ENCODE measurements at regions not wholly inside any gene's neighbourhood (a gene's known extent, or its start where the extent isn't known, plus 50 kb on each side); places are given as distances from the start of the nearest gene placed in this dataset.

DNA sequence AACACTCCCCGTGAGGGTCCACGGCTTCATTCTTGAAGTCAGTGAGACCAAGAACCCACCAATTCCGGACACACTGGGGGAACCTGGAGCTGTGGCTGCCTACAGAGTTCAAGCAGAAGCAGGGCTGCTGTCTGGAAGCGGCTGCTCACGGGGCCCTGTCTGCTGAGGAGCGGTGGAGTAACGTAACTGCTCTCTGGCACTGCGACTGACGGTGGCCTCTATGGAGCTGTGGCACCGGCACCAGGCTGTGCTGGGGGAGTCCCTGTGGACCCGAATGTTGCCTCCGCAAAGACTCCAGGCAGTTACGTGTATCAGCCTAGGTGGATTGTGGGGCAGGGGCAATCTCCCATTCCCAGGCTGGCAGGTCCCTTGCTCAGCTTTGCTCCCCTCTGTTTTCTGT, 703.3 kb upstream of the FRG1 start:
- DNase-seq (ENCODE audit: low spot score) = no peak

DNA sequence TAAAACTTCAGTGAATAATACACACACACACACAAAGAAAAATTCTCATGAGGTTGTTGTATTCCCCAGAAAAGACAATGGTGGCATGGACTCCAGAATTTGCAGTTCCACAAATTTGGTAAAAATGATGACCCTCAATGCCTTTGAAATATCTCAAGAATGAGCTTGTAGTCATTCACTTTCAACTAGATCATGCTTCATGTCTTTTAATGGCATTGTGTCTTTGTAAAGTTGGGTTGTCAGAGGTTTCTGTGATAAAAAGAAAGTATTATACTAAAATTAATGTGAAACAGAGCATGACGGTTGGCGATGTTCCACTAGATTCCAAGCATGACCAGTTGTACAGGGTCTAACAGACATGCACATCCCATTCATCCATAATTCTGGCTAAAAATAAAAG, 685.0 kb upstream of the FRG1 start:
- DNase-seq (ENCODE audit: low spot score) = no peak

DNA sequence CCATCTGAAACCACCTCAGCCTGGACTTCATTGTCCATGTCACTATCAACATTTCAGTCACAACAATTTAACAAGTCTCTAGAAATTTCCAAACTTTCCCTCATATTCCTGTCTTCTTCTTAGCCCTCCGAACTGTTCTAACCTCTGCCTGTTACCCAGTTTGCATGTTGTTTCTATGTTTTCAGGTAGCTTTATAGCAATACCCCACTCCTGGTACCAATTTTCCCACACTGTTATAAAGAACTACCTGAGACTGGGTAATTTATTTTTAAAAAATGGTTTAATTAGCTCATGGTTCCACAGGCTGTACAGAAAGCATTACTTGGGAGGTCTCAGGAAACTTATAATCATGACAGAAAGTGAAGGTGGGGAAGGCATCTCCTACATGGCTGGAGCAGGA, 679.2 kb upstream of the FRG1 start:
- DNase-seq (ENCODE audit: low spot score) = no peak

DNA sequence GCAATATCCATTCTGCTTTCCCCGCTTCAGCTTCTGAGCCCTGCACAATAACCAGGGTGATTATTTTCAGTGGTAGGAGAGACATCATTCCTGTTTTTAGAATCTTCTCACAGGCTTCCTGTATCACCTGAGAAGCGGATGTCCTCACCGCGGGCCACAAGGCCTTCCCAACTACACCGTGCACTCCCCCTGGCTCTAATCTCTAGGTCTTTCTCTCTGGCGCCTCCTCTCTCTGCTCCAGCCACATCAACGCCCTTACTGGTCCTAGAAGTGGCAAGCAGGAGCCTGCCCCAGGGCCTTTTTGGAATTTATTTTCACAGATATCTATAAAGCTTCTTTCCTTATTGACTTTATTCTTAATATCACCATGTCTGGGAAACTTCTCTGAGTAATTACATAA, 675.2 kb upstream of the FRG1 start:
- DNase-seq (ENCODE audit: low spot score) = no peak

DNA sequence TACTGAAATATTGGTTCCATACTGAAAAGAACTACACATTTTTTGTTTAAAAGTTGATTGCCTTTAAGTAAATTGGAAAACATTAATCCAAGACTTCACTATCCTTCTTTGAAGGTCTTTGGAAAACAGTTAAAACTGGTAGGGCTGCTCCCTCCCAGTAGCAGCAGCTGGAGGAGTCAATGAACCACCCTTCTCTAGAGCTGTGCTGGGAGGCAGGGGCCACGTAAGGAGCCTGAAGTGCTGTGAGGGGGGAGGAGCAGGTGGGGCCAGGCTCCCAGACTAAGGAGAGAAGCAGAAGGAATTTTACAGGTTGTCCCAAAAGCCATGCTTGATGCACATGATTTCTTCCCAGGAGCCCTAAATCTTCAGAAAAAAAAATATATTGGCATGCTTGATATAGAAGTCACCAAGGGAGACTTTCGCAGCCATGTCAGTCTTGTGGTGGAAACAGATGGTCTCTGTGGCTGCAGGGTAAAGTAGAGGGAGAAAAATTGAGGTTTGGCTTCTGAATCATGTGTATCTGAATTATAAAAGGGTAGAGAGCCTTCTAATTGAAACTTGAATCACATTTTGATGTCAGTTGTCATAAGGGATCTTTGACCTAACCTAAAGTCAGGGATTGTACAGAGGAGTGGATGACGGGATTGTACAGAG, 673.2 kb upstream of the FRG1 start:
- DNase-seq (ENCODE audit: low spot score) = no peak

DNA sequence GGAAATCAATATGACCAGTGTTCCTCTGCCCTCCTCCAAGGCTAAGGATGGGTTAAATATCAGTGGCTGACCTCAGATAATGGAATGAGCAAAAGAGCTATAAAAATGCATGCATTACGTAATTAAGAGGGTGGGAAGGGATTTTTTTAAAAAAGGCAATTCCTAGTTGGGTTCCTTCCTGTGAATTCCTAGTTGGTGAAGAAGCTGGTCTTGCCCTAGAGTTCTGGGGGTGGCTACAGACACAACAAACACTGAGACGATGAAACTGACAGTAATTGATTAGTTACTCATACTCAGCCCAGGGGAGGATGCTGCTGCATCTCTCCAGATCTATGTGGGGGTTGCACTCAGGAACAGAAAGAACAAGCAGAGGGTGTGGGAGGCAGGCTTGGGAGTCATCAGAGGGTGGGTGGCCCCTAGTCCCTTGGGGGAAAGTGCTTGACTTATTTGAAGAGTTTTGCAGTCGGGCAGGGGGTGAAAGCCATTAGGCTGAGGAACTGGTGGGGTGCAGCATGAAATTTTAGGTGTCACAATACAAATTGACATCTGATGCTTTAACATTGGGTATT, 662.0 kb upstream of the FRG1 start:
- no peak for DNase-seq (ENCODE audit: low spot score)

DNA sequence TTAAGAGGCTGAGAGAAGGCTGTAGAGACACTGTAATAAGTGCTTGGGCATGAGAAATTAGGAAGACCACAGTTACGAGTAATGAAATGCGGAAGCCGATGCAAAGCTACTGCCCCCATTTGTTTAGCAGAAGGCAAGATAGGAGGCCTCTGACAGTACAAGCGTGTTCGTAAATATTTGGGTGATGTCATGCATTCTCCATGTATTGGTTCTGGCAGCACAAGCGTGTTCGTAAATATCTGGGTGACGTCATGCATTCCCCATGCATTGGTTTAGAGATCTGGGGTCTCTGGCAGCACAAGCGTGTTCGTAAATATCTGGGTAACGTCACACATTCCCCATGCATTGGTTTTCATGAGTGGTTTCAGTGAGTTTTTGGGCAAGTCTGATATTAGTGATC, 661.5 kb upstream of the FRG1 start:
- DNase-seq (ENCODE audit: low spot score) = no peak

DNA sequence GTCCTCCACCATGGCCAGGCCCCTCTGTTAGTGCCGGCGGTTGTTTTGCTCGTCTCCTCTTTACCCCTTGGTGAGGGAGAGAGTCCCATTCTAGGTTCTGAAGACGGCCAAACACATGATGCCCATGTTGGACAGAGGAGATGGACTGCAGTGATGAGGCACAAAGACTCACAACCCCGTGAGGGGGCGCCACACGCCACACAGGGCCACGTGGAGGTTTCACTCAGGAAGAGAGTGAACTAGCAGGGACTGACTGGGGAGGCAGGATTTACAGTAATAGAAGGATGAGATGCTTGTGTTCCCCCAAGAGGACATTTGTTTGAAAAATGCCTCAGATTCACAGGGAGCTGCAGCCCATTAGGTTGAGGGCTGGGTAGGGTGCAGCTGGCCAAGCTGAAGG, 655.3 kb upstream of the FRG1 start:
- no peak for DNase-seq (ENCODE audit: low spot score)

DNA sequence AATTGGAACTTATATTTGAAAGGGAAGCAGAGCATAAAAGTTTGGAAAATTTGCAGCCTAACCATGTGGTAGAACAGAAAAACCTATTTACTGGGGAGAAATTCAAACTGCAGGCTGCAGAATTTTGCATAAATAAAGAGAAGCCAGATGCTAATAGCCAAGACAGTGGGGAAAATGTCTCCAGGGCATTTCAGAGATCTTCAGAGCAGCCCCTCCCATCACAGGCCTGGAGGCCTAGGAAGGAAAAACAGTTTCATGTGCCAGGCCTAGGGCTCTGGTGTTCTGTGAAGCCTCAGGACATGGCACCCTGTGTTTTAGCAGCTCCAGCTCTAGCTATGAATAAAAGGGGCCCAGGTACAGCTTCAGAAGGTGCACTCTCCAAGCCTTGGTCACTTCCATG, 648.7 kb upstream of the FRG1 start:
- DNase-seq (ENCODE audit: low spot score) = no peak

DNA sequence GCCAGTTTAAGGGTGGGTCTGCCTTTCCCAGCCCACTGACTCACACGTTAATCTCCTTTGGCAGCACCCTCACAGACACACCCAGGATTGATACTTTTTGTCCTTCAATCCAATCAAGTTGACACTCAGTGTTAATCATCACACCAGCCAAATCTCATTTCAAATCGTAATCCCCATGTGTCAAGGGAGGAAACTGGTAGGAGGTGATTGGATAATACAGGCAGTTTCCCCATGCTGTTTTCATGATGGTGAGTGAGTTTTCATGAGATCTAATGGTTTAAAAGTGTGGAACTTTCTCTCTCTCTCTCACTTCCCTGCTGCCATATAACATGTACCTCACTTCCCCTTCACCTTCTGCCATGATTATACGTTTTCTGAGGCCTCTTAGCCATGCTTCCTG, 647.2 kb upstream of the FRG1 start:
- no peak for DNase-seq (ENCODE audit: low spot score)

DNA sequence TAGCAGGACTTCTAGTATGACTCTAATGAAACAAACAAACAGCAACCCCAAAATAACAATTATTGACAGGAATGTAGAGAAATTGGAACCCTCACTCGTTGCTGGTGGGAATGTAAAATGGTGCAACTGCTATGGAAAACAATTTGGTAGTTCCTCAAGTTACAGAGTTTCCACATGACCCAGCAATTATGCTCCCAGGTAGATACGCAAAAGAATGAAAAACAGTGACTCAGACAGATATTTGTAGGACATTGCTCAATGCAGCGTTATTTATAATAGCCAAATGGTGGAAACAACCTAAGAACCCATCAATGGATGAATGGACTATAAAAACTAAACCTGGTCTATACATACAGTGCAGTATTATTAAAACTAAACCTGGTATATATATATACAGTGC, 646.1 kb upstream of the FRG1 start:
- DNase-seq (ENCODE audit: low spot score) = no peak

DNA sequence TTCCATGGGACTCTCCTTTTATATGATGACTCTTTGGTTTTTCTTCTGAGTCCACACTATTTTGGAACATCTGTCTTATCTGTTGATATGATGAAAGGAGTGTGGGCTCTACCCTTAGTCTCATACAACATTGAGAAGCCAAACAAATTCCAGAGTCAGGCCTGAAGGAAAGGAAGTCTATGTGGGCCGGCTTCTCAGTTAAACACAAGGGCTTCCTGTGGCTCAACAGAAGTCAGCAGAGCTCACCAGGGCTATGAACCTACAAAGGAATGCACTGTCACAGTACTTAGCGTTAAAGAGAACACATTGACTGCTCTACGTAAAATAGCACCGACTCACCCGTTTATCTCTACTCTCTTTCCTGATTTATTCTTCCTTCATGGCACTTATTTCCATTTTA, 641.0 kb upstream of the FRG1 start:
- DNase-seq (ENCODE audit: low spot score) = no peak

DNA sequence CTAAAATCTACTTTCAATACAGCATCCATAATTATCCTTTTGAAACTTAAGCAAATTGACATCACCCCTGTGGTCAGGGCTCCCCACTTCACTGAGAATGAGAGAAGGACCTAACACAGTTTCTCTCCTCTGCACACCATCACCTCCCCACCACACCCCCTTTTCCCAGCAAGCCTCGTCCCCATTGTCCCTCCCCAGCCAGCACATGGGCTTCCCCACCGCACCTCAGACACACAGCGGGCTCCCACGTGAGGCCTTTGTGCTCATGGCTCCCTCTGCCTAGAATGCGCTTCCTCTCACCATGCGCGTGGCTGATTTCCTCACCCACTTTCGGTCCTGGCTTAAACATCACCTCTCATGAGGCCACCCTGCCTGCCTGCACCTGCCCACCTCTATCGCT, 639.0 kb upstream of the FRG1 start:
- no peak for DNase-seq (ENCODE audit: low spot score)

DNA sequence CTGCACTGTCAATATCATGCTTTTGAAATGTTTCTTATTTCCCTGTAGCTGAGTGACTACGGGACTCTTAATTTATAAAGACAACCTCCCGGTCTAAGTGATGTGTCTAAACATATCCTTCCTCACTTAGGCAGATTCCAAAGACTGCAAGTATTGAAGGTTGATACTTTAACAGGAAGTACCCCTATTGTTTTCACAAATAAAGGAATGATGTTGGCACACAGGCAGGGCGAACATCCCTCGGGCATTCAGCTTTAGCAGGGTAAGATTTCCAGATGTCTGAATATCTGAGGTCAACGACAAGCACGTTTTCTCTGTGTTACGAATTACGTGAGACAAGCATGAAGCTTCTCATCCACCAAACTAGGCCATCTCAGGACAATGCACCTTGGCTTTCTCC, 638.0 kb upstream of the FRG1 start:
- no peak for DNase-seq (ENCODE audit: low spot score)

DNA sequence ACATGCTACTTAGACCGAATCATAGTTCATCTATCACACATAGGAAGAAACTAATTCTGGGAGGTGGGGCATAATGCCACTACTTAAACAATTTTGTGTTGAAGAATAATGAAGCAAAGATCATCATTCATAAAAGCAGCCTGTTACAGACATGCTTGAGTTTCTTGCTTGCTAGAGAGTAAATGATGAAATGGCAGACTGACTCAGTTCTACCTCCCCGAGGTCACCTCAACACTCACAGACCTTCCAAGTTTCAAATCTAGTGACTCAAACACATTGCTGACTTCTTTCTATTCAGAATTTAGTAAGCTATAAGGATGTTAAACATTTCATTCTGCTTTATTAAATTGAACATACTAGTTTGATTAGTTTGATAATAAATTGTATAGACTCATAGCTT, 636.5 kb upstream of the FRG1 start:
- no peak for DNase-seq (ENCODE audit: low spot score)

DNA sequence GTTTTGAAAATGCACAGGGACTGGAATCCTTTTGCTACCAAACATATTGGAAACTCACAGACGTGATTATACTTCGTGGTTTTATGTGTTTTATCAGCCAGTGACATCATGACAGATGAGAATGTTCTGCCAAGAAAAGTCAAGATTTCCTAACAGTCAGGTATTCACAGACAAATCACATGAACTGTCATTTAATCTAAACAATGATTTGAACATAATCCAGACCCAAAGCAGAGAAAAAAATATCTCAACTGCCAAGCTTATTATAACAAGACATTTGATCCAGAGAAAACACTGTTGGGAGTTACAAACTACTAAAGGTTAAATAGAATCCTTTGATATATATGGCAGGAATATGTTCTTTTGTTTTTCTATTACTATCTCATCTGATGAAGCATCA, 635.9 kb upstream of the FRG1 start:
- no peak for DNase-seq (ENCODE audit: low spot score)

DNA sequence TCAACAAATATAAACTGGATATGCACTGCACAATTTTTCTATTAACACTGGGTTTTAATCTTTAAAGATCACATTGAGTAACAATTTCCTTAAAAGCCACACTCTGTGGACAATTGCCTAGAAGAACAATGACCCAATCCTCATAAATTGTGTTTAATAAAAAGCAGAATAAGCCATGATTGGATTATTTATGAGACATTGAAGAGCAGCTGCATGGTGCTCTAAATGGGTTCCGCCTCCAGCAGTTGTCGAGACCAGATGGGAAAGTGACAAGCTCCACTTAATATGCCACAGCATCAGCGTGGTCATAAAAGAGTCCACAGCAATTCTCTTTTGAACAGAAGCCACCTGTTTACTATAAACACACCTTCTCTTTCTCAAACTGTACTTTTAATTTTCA, 635.2 kb upstream of the FRG1 start:
- no peak for DNase-seq (ENCODE audit: low spot score)

DNA sequence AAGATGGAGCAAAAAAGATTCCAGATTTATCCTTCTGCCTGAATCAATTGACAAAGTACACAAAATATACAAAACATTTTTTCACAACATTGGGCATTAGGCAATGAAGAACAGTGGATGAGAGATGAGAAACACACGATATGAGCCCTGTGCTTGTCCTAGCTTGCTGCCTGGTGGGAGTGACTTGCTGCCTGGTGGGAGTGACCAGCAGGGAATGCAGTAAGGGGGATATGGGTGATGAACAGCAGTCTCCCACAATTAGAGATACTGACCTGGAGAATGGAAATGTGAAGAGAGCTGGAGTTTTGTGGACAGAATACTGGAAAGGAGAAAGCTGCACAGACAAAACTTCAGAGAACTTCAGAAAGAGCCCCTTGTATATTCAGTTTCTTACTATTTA, 629.4 kb upstream of the FRG1 start:
- no peak for DNase-seq (ENCODE audit: low spot score)

DNA sequence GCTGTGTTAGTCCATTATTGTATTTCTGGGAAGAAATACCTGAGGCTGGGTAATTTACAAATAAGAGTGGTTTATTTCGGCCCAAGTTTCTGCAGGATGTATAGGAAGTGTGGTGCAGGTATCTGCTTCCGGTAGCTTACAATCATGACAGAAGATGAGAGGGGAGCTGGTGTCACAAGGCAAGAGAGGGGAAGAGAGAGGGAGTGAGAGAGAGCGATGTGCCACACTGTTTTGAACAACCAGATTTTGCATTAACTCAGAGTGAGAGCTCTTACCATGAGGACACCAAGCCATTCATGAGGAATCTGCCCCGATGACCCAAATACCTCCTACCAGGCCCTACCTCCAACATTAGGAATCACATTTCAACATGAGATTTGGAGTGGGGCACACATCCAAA, 627.6 kb upstream of the FRG1 start:
- no peak for DNase-seq (ENCODE audit: low spot score)

DNA sequence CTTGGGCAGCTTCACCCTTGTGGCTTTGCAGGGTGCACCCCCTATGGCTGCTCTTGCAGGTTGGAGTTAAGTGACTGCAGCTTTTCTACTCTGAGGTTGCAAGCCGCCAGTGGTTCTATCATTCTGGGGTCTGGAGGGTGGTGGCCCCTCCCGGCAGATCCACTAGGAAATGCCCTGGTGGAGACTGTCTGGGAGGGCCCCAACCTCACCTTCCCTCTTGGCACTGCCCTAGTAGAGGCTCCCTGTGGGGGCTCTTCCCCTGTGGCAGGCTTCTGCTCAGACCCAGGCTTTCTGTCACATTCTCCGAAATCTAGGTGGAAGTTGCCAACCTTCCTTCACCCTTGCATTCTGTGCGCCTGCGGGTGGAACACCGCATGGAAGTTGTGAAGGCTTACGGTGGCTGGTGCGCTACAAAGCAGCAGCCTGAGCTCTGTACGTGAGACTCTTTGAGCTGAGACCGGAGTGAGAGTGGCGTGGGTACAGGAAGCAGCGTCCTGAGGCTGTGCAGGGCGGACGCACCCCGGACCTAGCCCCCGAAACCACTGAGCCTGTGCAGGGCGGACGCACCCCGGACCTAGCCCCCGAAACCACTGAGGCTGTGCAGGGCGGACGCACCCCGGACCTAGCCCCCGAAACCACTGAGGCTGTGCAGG, 626.7 kb upstream of the FRG1 start:
- no peak for DNase-seq (ENCODE audit: low spot score)

DNA sequence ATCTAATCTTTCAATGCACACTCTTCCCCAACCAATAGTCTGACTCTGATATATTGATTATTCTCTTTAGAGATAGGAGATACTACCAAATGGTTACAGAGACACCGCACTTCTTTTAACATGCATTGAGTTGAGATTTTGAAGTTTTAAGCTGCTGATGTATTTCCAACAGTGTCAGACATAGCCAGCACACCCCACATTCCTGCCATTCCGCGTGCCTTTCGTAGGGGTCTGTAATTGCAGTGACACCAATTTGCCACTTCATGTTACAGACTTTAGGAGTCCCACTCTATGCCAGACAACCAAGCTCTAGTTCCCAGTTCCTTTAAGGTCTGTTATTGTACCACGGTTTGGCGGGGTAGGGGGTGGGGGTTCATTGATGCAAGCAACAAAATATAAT, 618.2 kb upstream of the FRG1 start:
- no peak for DNase-seq (ENCODE audit: low spot score)

DNA sequence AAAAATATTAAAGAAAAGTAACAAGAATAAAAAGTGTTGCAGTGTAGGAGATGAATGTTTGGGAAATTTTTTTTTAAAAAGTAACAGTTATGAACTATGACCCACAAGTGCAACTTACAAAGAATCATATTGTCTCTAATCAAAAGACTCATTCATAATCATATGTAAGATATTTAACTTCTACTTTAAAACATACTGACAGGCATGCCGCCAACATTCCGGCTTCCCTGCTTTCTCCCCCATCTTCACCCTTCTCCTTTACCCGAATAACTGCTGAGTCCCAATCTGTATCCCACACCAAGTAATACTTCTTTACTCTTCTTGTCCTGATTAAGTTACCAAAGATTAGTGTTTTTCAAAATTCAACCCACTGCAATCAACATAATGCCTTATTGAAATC, 598.8 kb upstream of the FRG1 start:
- no peak for DNase-seq (ENCODE audit: low spot score)

DNA sequence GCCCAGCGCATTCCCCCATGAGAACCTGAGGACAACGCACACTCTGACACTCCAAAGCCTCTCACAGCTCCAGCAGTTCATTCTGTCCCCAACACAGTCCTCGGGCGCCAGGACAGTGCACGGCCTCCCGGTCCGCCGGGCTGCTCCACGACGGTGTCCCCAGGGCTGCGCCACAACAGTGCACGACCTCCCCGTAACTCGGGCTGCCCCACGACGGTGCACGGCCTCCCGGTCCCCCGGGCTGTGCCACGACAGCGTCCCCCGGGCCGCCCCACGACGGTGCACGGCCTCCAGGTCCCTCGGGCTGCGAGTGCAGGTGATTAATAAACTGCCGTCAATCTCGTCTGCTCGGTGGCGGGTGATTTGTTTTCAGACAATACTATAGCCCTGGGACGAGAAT, 585.1 kb upstream of the FRG1 start:
- DNase-seq (ENCODE audit: low spot score) = no peak

DNA sequence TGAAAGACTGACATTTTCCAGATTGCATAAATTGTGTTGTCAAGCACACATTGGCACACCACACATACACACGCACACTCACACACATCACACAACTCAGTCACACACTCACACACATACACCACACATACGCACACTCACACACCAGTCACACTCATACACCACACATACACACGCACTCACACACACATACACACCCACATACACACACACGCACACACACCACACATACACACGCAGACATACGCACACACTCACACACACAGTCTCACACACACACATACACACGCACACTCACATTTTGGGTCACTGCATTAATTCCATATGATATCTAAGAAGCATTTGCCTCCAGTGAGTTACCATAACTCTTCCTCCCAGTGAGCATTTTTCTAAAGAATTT, 578.3 kb upstream of the FRG1 start:
- DNase-seq (ENCODE audit: low spot score) = no peak

Measured in HT-29 (cell line).